ENCODE measurements at regions not wholly inside any gene's neighbourhood (a gene's known extent, or its start where the extent isn't known, plus 50 kb on each side); places are given as distances from the start of the nearest gene placed in this dataset.

DNA sequence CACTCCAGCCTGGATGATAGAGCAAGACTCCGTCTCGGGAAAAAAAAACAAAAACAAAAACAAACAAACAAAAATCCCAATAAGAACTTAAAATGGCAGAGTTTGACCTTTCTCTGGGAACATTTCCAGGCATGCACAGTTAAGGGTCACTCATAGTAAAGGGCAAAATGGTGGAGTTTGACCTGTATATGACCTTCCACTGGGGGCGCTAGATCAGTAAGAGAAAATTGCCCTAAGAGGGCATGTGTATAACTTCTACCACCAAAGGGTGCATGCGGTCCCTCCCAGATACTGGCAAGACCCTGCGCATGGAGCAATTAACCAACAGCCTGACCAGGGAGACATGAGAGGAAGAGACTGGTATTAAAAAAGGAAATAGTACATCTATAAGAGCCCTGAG, 177.2 kb downstream of the MOSPD2 start:
- Mint-ChIP-seq H3K27ac (no peak overlapping the region), H3K27me3 (ENCODE audit: low read depth) (peaks cover 1% of the 10 kb centered on the region; the same call in 1 of the 2 replicates), H3K4me3 (no peak overlapping the region), H3K9me3 (peaks cover 74 to 80% of the 10 kb centered on the region in 2 experiments), H3K4me1 (no peaks in the 10 kb centered on the region), H3K36me3 (ENCODE audit: insufficient read depth in 1 of 3, low read depth in 3 of 3) (peaks cover 9 to 15% (median 9%) of the 10 kb centered on the region in 3 experiments)
- Histone ChIP-seq H4K5ac (ENCODE audit: insufficient read length, low read depth, low read length) (no peak overlapping the region), H3T11ph (ENCODE audit: low read length) (no peak overlapping the region), H3K56ac (ENCODE audit: insufficient read length, low read depth, low read length) (no peak overlapping the region), H3K27me3 (ENCODE audit: insufficient read depth, low read length) (no peaks in the 10 kb centered on the region), H3K14ac (ENCODE audit: insufficient read depth, low read length) (no peak overlapping the region), H3K79me2 (ENCODE audit: insufficient read depth, low read length) (no peaks in the 10 kb centered on the region), H2BK12ac (ENCODE audit: insufficient read length, low read depth, low read length) (no peak overlapping the region), H3K9me3 (ENCODE audit: control insufficient read depth, low read depth, low read length) (peaks cover 10% of the 10 kb centered on the region), H3K23ac (ENCODE audit: insufficient read length, low read depth, low read length) (no peak overlapping the region), H3K4me1 (ENCODE audit: insufficient read depth, low read length) (no peaks in the 10 kb centered on the region), H3K23me2 (ENCODE audit: insufficient read length, low read depth, low read length, poor library complexity, severe bottlenecking) (no peaks in the 10 kb centered on the region), H2BK20ac (ENCODE audit: low read depth, low read length, poor library complexity, severe bottlenecking) (no peak overlapping the region), H2BK15ac (ENCODE audit: low read depth, low read length) (no peak overlapping the region), H3K4me2 (ENCODE audit: insufficient read depth, insufficient read length, low read length) (no peak overlapping the region), H2BK120ac (ENCODE audit: low read depth, low read length, poor library complexity, severe bottlenecking) (no peak overlapping the region), H3K9ac (ENCODE audit: extremely low read depth, insufficient read length, low read length) (no peak overlapping the region), H4K20me1 (ENCODE audit: control insufficient read depth, insufficient read depth, insufficient read length) (no peaks in the 10 kb centered on the region), H2AFZ (ENCODE audit: low read length) (no peak overlapping the region), H3K27ac (ENCODE audit: insufficient read length, low read depth, low read length) (no peak overlapping the region), H3K18ac (ENCODE audit: insufficient read length, low read depth, low read length) (no peak overlapping the region), H2AK5ac (ENCODE audit: insufficient read length, low read length) (no peak overlapping the region), H4K8ac (replicated peaks; ENCODE audit: insufficient read length, low read depth, low read length) (no peak overlapping the region), H3K79me1 (ENCODE audit: insufficient read depth, low read depth, low read length, poor library complexity, severe bottlenecking) (no peaks in the 10 kb centered on the region), H4K91ac (ENCODE audit: insufficient read length, low read depth, low read length) (no peak overlapping the region), H3K4ac (ENCODE audit: low read depth, low read length) (no peak overlapping the region), H2BK5ac (ENCODE audit: insufficient read length, low read length) (no peak overlapping the region)
- WGBS (ENCODE audit: extremely low coverage, insufficient read length, low lambda C conversion rate), result no CpG with 5 or more reads among the region's 5 CpGs
- no peak for DNase-seq
- TF ChIP-seq, protein P1, sequence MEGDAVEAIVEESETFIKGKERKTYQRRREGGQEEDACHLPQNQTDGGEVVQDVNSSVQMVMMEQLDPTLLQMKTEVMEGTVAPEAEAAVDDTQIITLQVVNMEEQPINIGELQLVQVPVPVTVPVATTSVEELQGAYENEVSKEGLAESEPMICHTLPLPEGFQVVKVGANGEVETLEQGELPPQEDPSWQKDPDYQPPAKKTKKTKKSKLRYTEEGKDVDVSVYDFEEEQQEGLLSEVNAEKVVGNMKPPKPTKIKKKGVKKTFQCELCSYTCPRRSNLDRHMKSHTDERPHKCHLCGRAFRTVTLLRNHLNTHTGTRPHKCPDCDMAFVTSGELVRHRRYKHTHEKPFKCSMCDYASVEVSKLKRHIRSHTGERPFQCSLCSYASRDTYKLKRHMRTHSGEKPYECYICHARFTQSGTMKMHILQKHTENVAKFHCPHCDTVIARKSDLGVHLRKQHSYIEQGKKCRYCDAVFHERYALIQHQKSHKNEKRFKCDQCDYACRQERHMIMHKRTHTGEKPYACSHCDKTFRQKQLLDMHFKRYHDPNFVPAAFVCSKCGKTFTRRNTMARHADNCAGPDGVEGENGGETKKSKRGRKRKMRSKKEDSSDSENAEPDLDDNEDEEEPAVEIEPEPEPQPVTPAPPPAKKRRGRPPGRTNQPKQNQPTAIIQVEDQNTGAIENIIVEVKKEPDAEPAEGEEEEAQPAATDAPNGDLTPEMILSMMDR (conservative IDR thresholded peaks at IDR 0.05), result peak; percentile 33; the same call in 2 of the 3 replicates
